Keratinocyte (primary cell): ENCODE measurements at regions not wholly inside any gene's neighbourhood (a gene's known extent, or its start where the extent isn't known, plus 50 kb on each side); places are given as distances from the start of the nearest gene placed in this dataset.

Experiments used
- CTCF ChIP-seq, 3 experiments: IDR thresholded peaks in 1 of 3; conservative IDR thresholded peaks in 1 of 3; optimal IDR thresholded peaks in 1 of 3; 2 replicates in 2 of 3; 3 replicates in 1 of 3; pipeline versions ENCODE3 to v1.5.1; 2011; ENCODE audit warnings: low read length in 3 of 3, mild to moderate bottlenecking in 3 of 3, moderate library complexity in 2 of 3, control low read depth in 1 of 3, inconsistent platforms in 1 of 3; ENCODE audit not compliant: insufficient read depth in 2 of 3; ENCODE audit errors: extremely low read depth in 1 of 3
- EZH2 ChIP-seq: IDR thresholded peaks from one replicate; pipeline ENCODE4 v1.6.1; 2012; ENCODE audit warnings: inconsistent platforms, mild to moderate bottlenecking, low read length, moderate library complexity

GRCh38 chr18:5036523-5036922 lies 160.5 kb downstream of the AKAIN1 start:
- TF ChIP-seq CTCF (optimal IDR thresholded peaks at IDR 0.05 in 1 of 3, IDR thresholded peaks at IDR 0.05 in 1 of 3, conservative IDR thresholded peaks at IDR 0.05 in 1 of 3; ENCODE audit: extremely low read depth in 1 of 3, insufficient read depth in 2 of 3, low read length in 3 of 3) (no peak), EZH2 (no peak)
